Endodermal cell (in vitro differentiated cells): ENCODE measurements at regions not wholly inside any gene's neighbourhood (a gene's known extent, or its start where the extent isn't known, plus 50 kb on each side); places are given as distances from the start of the nearest gene placed in this dataset.

Source experiments
- DNase-seq: peaks from one replicate; pipeline ENCODE4 v3.0.0-alpha.2; 2017
- H3K27ac ChIP-seq: 2 replicates; pipeline ENCODE4 v1.5.1; 2013; ENCODE audit warnings: mild to moderate bottlenecking, low read depth, low read length, moderate library complexity
- H3K27me3 ChIP-seq: 2 replicates; pipeline ENCODE4 v1.6.1; 2013; ENCODE audit warnings: mild to moderate bottlenecking, low read length, moderate library complexity; ENCODE audit not compliant: insufficient read depth, control insufficient read depth, poor library complexity, severe bottlenecking
- H3K36me3 ChIP-seq: 2 replicates; pipeline ENCODE4 v1.7.0; 2013; ENCODE audit warnings: mild to moderate bottlenecking, low read length, moderate library complexity; ENCODE audit not compliant: control insufficient read depth, insufficient read depth
- H3K4me1 ChIP-seq: one replicate; pipeline ENCODE4 v1.7.0; 2013; ENCODE audit warnings: low read length; ENCODE audit not compliant: control insufficient read depth, insufficient read depth
- H3K4me3 ChIP-seq: 2 replicates; pipeline ENCODE4 v1.5.1; 2013; ENCODE audit warnings: mild to moderate bottlenecking, low read length, moderate library complexity
- H3K9ac ChIP-seq: 2 replicates; pipeline ENCODE4 v1.6.1; 2013; ENCODE audit warnings: mild to moderate bottlenecking, low read length, moderate library complexity; ENCODE audit not compliant: poor library complexity, severe bottlenecking; ENCODE audit errors: extremely low read depth
- H3K9me3 ChIP-seq: 2 replicates; pipeline ENCODE4 v1.6.1; 2013; ENCODE audit warnings: mild to moderate bottlenecking, low read length, moderate library complexity; ENCODE audit not compliant: control insufficient read depth
- H3K27ac Mint-ChIP-seq: 2 replicates; pipeline ENCODE4 v1.8.0; 2020; ENCODE audit warnings: mixed read lengths
- H3K27me3 Mint-ChIP-seq: 2 replicates; pipeline ENCODE4 v1.8.0; 2021; ENCODE audit warnings: mild to moderate bottlenecking, mixed read lengths; ENCODE audit not compliant: insufficient read depth
- H3K36me3 Mint-ChIP-seq: 2 replicates; pipeline ENCODE4 v1.8.0; 2020; ENCODE audit warnings: low read depth, mixed read lengths
- H3K4me1 Mint-ChIP-seq: 2 replicates; pipeline ENCODE4 v1.8.0; 2020; ENCODE audit warnings: mixed read lengths
- H3K4me3 Mint-ChIP-seq: 2 replicates; pipeline ENCODE4 v1.8.0; 2020; ENCODE audit warnings: mild to moderate bottlenecking, moderate library complexity, mixed read lengths
- H3K9me3 Mint-ChIP-seq: 2 replicates; pipeline ENCODE4 v1.8.0; 2020; ENCODE audit warnings: mild to moderate bottlenecking, mixed read lengths
- CTCF ChIP-seq: fragments of 200-600 bp; sonication (generic); conservative IDR thresholded peaks from 2 replicates; pipeline ENCODE4 v1.5.0; 2021; ENCODE audit warnings: antibody characterized with exemption, mild to moderate bottlenecking
- WGBS, 2 experiments: methylation state at CpG; one replicate each; pipeline versions ENCODE4 v1.1.5 to v1.1.7; 2013; ENCODE audit warnings: missing lambda C conversion rate in 2 of 2, mixed read lengths in 1 of 2; ENCODE audit not compliant: insufficient coverage in 1 of 2, insufficient read length in 1 of 2; 5-methylcytosine and 5-hydroxymethylcytosine counted together

- peaks cover 14% of the 10 kb centered on the region for H3K27me3 Mint-ChIP-seq
- no peak for TF ChIP-seq CTCF
- no peaks in the 10 kb centered on the region for H3K36me3 ChIP-seq
- no peaks in the 10 kb centered on the region for H3K9me3 Mint-ChIP-seq
- H3K36me3 Mint-ChIP-seq: no peaks in the 10 kb centered on the region
- no peak overlapping the region for H3K27ac Mint-ChIP-seq
- H3K27me3 ChIP-seq: no peaks in the 10 kb centered on the region
- H3K9me3 ChIP-seq: no peaks in the 10 kb centered on the region
- H3K4me1 Mint-ChIP-seq: no peaks in the 10 kb centered on the region
- 93% methylated on average over 1 of the region's 1 CpG; no CpG with 5 or more reads in 1 of the 2 experiments for WGBS, 2 experiments
- no peak overlapping the region for H3K27ac ChIP-seq
- H3K9ac ChIP-seq: no peak overlapping the region
- no peak overlapping the region for H3K4me3 Mint-ChIP-seq
- H3K4me3 ChIP-seq: no peak overlapping the region
- H3K4me1 ChIP-seq: no peaks in the 10 kb centered on the region
- DNase-seq: no peak
These were observed 340.5 kb upstream of the SATB1 start for GRCh38 chr3:18765662-18766061.

- Mint-ChIP-seq H3K27ac (no peak overlapping the region), H3K4me3 (no peak overlapping the region), H3K4me1 (no peaks in the 10 kb centered on the region), H3K9me3 (no peaks in the 10 kb centered on the region), H3K27me3 (peaks cover 14% of the 10 kb centered on the region), H3K36me3 (no peaks in the 10 kb centered on the region)
- no peak for TF ChIP-seq CTCF
- H3K4me3 ChIP-seq: no peak overlapping the region
- no peak for DNase-seq
- H3K27ac ChIP-seq: no peak overlapping the region
- no peaks in the 10 kb centered on the region for H3K27me3 ChIP-seq
- H3K4me1 ChIP-seq: no peaks in the 10 kb centered on the region
- no peak overlapping the region for H3K9ac ChIP-seq
- 93 to 100% methylated on average over 2 to 5 of the region's 5 CpGs for WGBS, 2 experiments
- H3K9me3 ChIP-seq: no peaks in the 10 kb centered on the region
- no peaks in the 10 kb centered on the region for H3K36me3 ChIP-seq
These were observed 340.0 kb upstream of the SATB1 start for GRCh38 chr3:18765161-18765560.

GRCh38 chr3:18761530-18761929 is 336.4 kb upstream of the SATB1 start:
- no peaks in the 10 kb centered on the region for H3K36me3 Mint-ChIP-seq
- H3K27ac Mint-ChIP-seq: no peak overlapping the region
- H3K4me3 ChIP-seq: no peak overlapping the region
- no peaks in the 10 kb centered on the region for H3K27me3 ChIP-seq
- 67 to 81% methylated on average over 3 to 5 of the region's 5 CpGs for WGBS, 2 experiments
- no peak overlapping the region for H3K9ac ChIP-seq
- peaks cover 4% of the 10 kb centered on the region for H3K4me1 Mint-ChIP-seq
- H3K27me3 Mint-ChIP-seq: peaks cover 3% of the 10 kb centered on the region
- DNase-seq: no peak
- H3K4me3 Mint-ChIP-seq: no peak overlapping the region
- H3K9me3 ChIP-seq: no peaks in the 10 kb centered on the region
- no peaks in the 10 kb centered on the region for H3K9me3 Mint-ChIP-seq
- no peak for TF ChIP-seq CTCF
- H3K4me1 ChIP-seq: no peaks in the 10 kb centered on the region
- no peaks in the 10 kb centered on the region for H3K36me3 ChIP-seq
- no peak overlapping the region for H3K27ac ChIP-seq
